Loucy (cell line): ENCODE measurements at regions not wholly inside any gene's neighbourhood (a gene's known extent, or its start where the extent isn't known, plus 50 kb on each side); places are given as distances from the start of the nearest gene placed in this dataset.

Source experiments
- H2AFZ ChIP-seq: fragments of 200-600 bp; sonication (generic); 2 replicates; pipeline ENCODE4 v1.6.0; 2016; ENCODE audit warnings: antibody characterized with exemption, mild to moderate bottlenecking, low read length, moderate library complexity
- H3F3A ChIP-seq: fragments of 200-600 bp; 2 replicates; pipeline ENCODE4 v1.6.0; 2016; ENCODE audit warnings: antibody characterized with exemption, low read depth, mild to moderate bottlenecking
- H3K27me3 ChIP-seq: fragments of 200-600 bp; sonication (generic); 2 replicates; pipeline ENCODE4 v1.6.1; 2014; ENCODE audit warnings: low read length, mild to moderate bottlenecking; ENCODE audit not compliant: insufficient read depth, poor library complexity, severe bottlenecking
- H3K36me3 ChIP-seq: fragments of 200-600 bp; sonication (generic); 2 replicates; pipeline ENCODE4 v1.6.1; 2016; ENCODE audit warnings: low read length; ENCODE audit not compliant: insufficient read depth
- H3K4me1 ChIP-seq: fragments of 200-600 bp; sonication (generic); 2 replicates; pipeline ENCODE4 v1.5.1; 2014; ENCODE audit warnings: low read length, mild to moderate bottlenecking; ENCODE audit not compliant: insufficient read depth, poor library complexity, severe bottlenecking
- H3K4me2 ChIP-seq: fragments of 200-600 bp; sonication (generic); 2 replicates; pipeline ENCODE4 v1.6.0; 2014; ENCODE audit warnings: antibody characterized with exemption, low read length, low read depth, mild to moderate bottlenecking; ENCODE audit not compliant: poor library complexity, severe bottlenecking
- H3K4me3 ChIP-seq: fragments of 200-600 bp; sonication (generic); 2 replicates; pipeline ENCODE4 v1.5.1; 2014; ENCODE audit warnings: low read length, mild to moderate bottlenecking, mixed read lengths; ENCODE audit not compliant: poor library complexity, severe bottlenecking
- H3K79me2 ChIP-seq: fragments of 200-600 bp; sonication (generic); 2 replicates; pipeline ENCODE4 v1.6.1; 2014; ENCODE audit warnings: low read length; ENCODE audit not compliant: insufficient read depth
- H3K9ac ChIP-seq: fragments of 200-600 bp; sonication (generic); 2 replicates; pipeline ENCODE4 v1.6.0; 2014; ENCODE audit warnings: mild to moderate bottlenecking, low read depth, low read length, moderate library complexity; ENCODE audit not compliant: poor library complexity, severe bottlenecking
- H3K9me2 ChIP-seq: fragments of 200-600 bp; sonication (generic); replicated peaks from 2 replicates; pipeline ENCODE4 v1.6.1; 2016; ENCODE audit warnings: low read depth, low read length, mixed read lengths
- H3K9me3 ChIP-seq: fragments of 200-600 bp; sonication (generic); 2 replicates; pipeline ENCODE4 v1.6.1; 2014; ENCODE audit warnings: mild to moderate bottlenecking, antibody characterized with exemption, low read length, low read depth; ENCODE audit not compliant: insufficient read depth
- H4K20me1 ChIP-seq: fragments of 200-600 bp; sonication (generic); 2 replicates; pipeline ENCODE4 v1.6.0; 2014; ENCODE audit warnings: antibody characterized with exemption, low read length, mild to moderate bottlenecking; ENCODE audit not compliant: insufficient read depth, poor library complexity, severe bottlenecking
- EZH2phosphoT487 ChIP-seq: fragments of 200-600 bp; IDR thresholded peaks from 2 replicates; pipeline ENCODE4 v1.6.1; 2018; ENCODE audit warnings: antibody characterized with exemption, mild to moderate bottlenecking, moderate library complexity, borderline replicate concordance
- TF ChIP-seq, protein P1 (sequence below): fragments of 200-600 bp; sonication (generic); conservative IDR thresholded peaks from 2 replicates; pipeline ENCODE4 v1.5.1; 2014; ENCODE audit warnings: mild to moderate bottlenecking, antibody characterized with exemption, low read length

DNA sequence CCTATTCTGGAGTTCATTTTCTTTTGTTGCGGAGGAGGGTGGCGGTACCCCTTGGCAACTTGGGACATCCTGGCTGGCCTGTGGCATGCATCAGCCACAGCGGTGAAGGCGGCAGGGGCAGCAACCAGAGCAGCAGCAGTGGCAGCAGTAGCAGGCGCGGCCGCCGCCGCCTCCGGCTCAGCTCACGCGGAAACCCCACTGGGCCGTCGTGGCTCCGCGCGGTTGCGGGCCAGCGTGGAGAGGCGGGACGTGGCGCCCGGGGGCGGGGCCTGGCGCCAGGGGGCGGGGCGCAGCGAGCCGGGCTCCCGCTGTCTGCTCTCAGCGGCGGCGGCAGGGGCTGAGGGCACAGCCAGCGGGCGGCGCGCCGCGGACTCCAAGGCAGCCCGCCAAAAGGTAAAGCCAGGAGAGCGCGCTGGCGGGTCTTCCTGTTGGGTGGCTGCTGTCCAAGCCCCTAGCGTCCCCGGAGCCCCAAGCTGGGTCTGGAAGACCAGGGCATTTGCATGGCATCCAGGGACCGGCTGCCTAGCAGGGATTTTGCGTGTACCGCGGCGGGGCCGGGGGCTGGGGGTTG, 334.4 kb upstream of the THRB start:
- H3K4me2 ChIP-seq = no peak overlapping the region
- no peaks in the 10 kb centered on the region for H3F3A ChIP-seq
- H4K20me1 ChIP-seq = no peaks in the 10 kb centered on the region
- no peaks in the 10 kb centered on the region for H3K27me3 ChIP-seq
- H3K4me3 ChIP-seq = no peak overlapping the region
- no peaks in the 10 kb centered on the region for H3K9me3 ChIP-seq
- no peaks in the 10 kb centered on the region for H3K79me2 ChIP-seq
- no peaks in the 10 kb centered on the region for H3K4me1 ChIP-seq
- H3K9ac ChIP-seq = no peak overlapping the region
- no peak for TF ChIP-seq EZH2phosphoT487
- TF ChIP-seq, protein P1, sequence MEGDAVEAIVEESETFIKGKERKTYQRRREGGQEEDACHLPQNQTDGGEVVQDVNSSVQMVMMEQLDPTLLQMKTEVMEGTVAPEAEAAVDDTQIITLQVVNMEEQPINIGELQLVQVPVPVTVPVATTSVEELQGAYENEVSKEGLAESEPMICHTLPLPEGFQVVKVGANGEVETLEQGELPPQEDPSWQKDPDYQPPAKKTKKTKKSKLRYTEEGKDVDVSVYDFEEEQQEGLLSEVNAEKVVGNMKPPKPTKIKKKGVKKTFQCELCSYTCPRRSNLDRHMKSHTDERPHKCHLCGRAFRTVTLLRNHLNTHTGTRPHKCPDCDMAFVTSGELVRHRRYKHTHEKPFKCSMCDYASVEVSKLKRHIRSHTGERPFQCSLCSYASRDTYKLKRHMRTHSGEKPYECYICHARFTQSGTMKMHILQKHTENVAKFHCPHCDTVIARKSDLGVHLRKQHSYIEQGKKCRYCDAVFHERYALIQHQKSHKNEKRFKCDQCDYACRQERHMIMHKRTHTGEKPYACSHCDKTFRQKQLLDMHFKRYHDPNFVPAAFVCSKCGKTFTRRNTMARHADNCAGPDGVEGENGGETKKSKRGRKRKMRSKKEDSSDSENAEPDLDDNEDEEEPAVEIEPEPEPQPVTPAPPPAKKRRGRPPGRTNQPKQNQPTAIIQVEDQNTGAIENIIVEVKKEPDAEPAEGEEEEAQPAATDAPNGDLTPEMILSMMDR = no peak
- H2AFZ ChIP-seq = no peak overlapping the region
- H3K9me2 ChIP-seq = no peaks in the 10 kb centered on the region
- H3K36me3 ChIP-seq = no peaks in the 10 kb centered on the region

DNA sequence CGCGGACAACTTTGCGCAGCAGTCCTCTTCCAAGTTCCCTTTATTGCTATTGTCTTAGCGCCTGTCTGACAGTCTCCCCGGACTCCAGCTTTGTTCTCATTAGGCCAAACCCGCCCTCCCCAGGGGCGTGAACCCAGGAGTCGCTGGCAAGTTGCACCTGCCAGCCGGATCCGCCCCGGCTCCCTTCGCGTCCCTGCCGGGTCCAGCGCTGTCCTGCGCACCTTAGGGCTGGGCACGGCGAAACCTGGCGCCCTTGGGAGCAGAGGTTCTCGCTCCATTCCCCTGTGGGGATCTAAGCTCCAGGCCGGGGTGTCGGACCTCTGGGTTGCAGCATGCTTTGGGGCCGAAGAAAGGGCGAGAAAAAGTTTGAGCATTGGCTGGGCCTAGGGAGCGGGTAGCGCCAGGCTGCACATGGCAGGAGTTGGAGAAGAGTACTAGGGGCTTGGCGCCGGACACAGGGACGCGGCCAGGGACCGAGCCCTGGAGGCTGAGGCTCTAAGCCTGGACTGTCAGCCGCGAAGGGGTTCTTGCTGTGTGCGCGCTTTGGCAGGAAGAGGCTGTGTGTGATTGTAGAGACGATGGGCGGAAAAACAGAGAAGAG, 335.1 kb upstream of the THRB start:
- H3K27me3 ChIP-seq = no peaks in the 10 kb centered on the region

DNA sequence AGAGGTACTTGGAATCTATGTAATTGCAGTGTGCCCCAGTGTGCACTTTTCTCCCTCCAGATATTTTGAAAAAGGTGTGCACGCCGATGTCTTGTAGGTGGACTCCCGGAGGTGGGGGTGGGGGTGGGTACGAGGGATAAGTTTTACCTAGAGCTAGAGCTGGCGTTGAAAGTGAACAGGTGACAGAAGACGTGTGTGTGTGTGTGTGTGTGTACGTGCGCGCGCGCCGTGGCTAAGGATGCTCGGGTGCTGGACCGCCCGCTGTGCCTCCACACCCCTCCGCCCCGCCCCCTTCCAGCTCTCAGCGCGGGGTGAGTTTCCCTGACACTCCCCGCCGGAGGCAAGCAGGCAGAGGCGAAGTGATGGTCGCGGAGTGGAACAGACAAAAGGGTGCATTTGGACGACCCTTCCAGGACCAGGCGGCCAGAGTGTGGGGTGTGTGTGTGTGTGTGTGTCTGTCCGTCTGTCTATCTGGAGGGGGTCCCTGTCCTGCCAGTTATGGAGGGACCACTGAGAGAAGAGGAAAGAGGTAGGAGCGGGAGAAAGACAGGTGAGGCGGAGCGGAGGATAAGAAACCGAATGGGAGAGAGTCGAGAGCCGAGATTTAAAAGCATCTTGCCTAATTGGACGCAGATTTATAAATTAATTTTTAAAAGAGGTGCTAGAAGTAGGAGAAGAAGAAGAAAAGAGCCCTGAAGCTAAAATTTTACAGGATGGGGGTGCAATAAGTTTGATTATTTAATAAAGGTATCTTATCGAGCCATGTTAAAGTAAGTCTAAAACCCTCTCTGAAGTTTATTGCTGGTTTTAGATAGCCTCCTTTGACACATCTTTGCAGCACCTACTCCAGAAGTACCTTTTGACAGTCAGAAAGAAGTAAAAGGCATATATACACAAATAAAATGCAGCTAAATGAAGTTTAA, 335.8 kb upstream of the THRB start:
- Histone ChIP-seq H3F3A (no peaks in the 10 kb centered on the region), H3K9me3 (no peaks in the 10 kb centered on the region), H3K36me3 (no peaks in the 10 kb centered on the region), H3K4me2 (no peak overlapping the region), H4K20me1 (no peaks in the 10 kb centered on the region), H3K79me2 (no peaks in the 10 kb centered on the region), H3K4me1 (no peaks in the 10 kb centered on the region), H3K4me3 (no peak overlapping the region), H2AFZ (no peak overlapping the region), H3K9me2 (no peaks in the 10 kb centered on the region), H3K27me3 (no peaks in the 10 kb centered on the region), H3K9ac (no peak overlapping the region)
- TF ChIP-seq, protein P1 = no peak
- no peak for TF ChIP-seq EZH2phosphoT487

More for the DNA sequence above, 335.1 kb upstream of the THRB start:
- H3K9me3 ChIP-seq = no peaks in the 10 kb centered on the region
- H3K4me3 ChIP-seq = no peak overlapping the region
- H3F3A ChIP-seq = no peaks in the 10 kb centered on the region
- no peaks in the 10 kb centered on the region for H3K4me1 ChIP-seq
- H3K4me2 ChIP-seq = no peak overlapping the region
- H2AFZ ChIP-seq = no peak overlapping the region
- H3K9me2 ChIP-seq = no peaks in the 10 kb centered on the region
- TF ChIP-seq EZH2phosphoT487 = no peak
- TF ChIP-seq, protein P1 = no peak
- H3K9ac ChIP-seq = no peak overlapping the region
- H3K36me3 ChIP-seq = no peaks in the 10 kb centered on the region
- no peaks in the 10 kb centered on the region for H4K20me1 ChIP-seq
- H3K79me2 ChIP-seq = no peaks in the 10 kb centered on the region
